COLO668 (cell line): ENCODE measurements at regions not wholly inside any gene's neighbourhood (a gene's known extent, or its start where the extent isn't known, plus 50 kb on each side); places are given as distances from the start of the nearest gene placed in this dataset.

Source experiments
- DNase-seq: peaks from one replicate; lab custom pipeline; 2025; ENCODE audit not compliant: unreplicated experiment; lab: John Stamatoyannopoulos, UW

DNA sequence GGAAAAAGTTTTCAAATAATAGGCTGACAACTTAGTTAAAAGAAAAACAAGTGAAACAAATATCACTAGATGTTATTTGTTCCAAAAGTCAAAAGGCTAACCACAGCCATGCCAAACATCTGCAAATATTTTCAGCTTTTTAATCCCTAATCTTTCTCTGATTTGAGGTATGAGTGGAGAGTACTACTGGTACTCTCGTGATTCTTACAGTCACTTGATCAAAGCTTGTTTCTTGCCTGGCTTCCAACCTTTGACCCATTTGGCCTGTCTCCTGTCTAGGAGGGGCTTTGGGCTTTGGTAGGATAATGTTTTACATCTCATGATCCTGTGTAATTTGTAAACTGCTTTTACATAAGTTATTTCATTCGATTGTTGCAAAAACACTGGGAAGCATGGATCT lies 301.8 kb upstream of the SORL1-AS1 start:
- DNase-seq = no peak

DNA sequence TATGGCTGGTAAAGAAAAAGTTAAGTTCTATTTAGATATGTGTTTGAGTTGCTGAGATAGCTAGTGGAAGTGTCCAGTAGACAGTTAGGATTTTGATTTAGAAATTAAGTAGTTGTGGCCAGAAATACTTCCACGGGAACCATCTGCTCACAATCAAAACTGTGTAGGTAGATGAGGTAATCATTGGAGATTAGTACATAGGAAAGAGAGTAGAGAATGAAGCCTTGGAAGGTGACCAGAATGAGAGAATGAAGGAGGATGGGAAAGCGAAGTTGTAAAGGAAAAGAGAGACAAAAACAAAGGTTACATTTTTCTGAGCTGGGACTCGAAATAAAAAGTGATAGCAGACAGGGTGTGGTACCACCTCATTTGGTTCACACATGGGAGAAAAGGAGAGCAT lies 296.9 kb upstream of the SORL1-AS1 start:
- no peak for DNase-seq

DNA sequence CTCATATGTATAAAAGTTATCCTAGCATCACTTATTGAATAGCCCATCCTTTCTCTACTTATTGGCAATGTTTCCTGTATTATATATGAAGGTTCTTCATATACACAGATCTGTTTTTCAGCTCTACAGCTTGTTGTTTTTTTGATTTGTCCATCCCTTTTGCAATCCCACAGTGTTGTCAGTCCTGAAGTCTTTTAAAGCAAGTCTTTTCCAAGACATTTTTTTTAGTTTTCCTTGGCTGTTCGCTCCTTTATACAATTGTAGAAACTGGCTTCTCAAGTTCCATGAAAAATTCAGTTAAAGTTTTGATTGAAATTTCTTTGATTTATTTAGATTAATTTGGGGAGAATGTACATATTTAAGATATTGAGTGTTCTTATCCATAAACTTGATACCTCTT lies 295.3 kb upstream of the SORL1-AS1 start:
- no peak for DNase-seq

DNA sequence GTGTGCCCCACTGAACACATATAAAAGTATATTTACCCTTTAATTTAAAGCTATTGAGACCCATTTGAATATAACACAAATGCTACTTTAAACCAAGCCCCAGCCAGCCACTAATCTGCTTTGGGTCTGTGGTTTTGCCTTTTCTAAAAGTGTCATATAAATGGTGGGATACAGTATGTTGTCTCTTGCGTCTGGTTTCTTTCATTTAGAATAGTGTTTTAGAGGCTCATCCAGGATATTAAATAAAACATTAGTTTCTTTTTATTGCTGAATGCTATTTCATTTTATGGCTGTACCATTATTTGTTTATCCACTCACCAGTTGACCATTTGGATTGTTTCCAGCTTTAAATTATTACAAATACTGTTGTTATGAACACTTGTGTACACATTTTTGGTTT lies 290.5 kb upstream of the SORL1-AS1 start:
- no peak for DNase-seq

DNA sequence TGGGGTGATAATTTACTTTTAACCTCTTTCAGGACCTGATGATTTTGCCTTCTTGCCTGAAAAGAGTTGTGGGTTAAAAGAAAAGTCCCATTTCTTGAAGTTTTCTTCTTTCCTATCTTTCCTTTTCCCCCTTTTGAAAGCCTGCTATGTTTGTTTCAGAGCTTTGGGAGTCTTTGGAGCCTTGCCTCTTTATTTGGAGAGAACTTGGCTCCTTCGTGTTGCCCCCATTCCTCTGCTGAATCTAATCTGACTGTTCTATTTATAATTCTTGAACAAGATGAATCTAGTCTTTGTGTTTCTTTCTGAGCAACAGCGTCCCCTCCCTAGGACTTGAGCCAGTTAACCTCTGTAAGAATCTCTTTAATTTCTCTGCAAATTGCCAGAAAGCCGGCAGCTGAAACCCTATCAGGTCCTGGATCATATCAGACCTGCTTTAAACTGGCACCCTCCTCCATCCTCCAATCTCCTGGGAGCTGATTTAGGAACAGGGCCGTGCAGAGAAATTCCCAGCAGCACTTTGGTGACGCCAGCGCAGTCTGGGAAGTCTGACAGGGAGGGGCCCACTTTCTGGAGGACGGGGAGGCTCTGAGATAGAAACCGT lies 289.1 kb upstream of the SORL1-AS1 start:
- DNase-seq = no peak

DNA sequence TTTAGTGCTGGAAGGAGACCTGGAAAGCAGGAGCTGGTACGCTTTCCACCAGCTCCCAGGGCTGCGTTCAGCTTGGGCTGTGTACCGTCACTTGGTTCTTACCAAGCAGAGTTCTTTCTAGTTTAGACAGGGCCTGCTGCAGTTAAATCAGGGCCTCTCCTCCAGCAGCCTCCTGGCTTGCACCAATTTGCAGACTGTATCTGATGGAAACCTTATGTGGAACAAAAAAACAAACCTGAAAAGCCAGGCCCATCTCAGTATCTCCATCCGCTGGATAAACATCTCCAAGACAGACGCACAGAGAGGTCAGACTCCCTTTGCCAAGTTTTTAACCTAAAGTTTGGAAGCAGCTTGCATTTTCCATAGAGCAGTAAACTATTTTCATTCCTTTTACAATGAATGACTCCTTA lies 288.6 kb upstream of the SORL1-AS1 start:
- DNase-seq = no peak

DNA sequence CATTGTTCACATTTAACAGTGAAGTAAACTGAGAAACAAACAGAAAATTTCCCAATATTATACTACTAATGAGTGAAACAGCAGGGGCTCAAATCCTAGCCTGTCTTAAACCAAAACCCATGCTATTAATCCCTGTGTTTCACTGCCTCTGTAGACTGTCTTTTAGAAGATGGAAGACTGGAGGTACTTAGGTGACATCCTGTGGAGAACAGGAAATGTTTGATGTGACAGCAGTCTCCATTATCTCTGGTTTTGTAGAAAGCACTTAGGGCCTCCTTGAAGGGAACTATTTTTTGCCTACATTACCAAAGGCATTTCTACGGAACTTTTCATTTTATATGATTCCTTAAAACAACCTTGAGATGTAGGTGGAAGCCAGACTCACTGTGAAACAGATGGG lies 288.1 kb upstream of the SORL1-AS1 start:
- DNase-seq = no peak

DNA sequence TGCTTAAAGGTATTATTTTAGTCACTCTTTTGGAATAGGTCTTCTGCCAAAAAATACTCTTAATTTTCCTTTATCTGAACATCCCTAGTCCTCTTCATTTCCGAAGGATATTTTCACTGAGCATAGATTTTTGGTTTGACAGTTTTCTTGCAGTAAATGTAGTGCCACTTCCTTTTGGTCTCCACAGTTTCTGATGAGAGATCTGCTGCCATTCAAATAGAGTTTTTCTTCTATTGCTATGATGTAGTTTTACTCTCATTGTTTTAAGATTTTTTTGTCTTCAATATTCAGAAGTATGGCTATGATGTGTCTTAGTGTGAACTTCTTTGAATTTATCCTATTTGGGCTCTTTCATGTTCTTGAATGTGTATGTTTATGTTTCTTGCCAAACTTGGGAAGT lies 281.1 kb upstream of the SORL1-AS1 start:
- no peak for DNase-seq

DNA sequence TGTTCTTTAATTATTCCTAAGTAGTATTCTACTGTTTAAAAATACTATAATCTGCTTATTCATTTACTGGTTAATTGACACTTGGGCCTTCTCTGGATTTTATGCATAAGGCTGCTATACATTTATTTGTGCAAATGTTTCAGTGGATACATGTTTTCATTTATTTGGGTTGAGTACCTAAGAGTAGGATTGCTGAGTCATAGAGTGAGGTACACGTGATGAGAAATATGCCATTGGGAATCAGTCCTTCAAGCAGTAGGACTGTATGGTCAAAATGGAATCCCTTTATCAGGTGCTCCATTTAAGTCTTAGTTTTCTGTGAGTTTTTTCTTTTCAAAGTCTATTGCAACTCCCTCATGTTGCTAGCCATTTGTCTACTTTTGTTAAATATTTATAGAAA lies 275.2 kb upstream of the SORL1-AS1 start:
- DNase-seq = no peak

DNA sequence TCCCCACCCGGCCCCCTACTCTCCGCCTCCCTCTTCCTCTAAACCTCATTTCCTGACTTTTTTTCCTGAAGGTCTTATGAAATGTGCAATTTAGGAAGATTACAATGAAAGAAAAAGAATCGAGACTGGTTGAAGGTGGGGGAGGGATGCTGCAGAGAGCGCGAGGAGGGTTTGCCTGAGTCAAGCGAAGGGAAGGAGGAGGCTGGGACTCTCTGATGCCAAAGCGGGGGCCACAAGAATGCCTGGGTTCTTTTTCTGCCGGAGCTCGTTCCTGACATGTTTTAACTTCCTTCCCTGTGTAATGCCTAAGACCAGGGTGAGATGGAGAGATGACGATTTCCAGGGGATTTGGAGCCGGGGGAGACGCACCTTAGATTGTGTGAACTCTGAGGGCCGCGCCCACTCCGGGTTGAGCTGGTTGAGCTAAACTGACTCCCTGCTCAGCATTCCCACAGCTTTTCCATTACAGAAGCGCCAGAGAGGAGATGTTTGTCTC lies 270.5 kb upstream of the SORL1-AS1 start:
- DNase-seq = no peak

DNA sequence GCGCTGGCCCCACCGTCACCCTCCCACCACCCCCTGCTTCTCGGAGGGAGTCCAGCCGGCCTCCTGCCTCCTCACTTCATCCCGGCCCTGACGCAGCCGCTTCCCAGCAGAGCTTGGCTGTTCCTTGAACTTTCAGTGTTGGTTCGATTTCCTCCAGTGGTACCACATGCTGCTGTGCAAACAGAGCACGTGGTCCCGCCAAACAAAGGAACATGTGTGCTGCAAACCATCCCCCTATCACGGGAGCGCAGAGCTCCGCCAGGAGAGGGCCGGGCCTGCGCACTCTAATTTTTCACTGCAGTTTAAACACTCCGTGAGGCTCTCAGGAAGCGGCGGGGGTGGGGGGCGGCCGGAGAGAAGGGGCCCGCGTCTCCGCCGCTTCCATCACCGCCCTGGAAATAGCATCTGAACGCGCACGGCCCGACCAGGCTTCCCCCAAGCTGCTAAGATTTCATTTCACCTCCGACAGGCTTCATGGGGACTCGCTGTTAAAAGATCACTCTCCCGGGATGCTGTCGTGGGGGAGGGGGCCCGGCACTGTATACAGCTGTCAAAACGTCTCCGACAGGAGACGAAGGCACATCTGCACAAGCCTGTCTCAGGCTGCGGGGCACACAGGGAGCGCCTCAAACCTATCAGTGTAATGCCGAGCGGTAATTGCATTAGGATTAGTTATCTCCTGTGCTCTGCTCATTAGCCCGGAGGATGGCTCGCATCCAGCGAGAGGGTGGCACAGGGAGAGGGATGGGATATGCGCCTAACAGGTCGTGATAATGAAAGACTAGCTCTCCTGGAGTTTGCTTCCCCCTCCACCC lies 269.9 kb upstream of the SORL1-AS1 start:
- DNase-seq = peak; percentile 48

DNA sequence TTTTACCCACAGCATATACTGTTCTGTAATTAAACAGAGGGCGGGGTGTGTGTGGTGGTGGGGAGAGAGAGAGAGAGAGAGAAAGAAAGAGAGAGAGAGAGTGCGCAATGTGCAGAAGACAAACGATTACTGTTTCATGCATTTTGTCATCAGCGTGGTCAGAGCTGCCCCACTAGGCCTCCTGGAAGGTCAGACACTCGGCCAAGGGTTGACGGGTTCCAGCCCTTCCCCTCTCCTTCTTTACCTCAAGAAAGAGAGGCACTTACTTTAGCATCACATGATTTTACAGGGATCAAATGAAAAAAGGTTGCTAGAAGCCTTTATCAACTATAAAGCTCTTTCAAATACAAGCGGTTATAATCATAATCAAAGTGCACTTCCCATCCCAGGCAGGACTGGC lies 269.2 kb upstream of the SORL1-AS1 start:
- no peak for DNase-seq

DNA sequence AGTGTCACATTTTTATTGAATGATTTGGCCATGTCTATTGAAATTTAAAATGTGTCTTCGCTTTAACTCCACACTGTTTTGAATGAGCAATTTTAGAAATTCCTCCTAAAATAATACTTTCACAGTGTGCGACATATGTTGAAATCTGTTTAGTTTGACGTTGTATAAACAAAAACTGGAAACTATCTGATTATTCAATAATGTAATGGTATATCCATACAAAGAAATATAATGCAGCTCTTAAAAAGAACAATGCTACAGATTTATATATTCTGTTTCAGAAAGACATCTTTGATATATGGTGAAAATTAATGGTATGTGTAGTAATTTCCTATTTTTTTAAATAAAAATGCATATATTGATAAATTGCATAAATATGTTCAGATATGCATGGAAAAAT lies 268.7 kb upstream of the SORL1-AS1 start:
- DNase-seq = no peak

DNA sequence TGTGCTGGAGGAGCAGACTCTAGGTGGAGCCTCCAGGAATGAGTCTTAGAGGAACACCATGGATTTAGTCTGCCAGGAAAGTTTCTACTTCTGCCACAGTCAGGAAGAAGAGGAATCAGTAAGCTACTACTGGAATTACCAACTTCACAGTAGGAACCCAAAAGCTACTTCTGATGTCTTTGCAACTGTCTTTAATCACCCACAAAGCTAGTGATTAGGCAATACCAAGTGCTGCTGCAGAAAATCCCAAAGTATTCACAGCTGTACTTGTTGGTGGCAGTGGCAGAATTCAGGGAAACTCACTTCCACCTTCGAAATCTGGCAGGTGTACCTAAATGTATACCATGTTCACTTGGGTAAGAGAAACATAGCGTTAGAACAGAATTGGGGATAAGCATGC lies 264.5 kb upstream of the SORL1-AS1 start:
- no peak for DNase-seq

DNA sequence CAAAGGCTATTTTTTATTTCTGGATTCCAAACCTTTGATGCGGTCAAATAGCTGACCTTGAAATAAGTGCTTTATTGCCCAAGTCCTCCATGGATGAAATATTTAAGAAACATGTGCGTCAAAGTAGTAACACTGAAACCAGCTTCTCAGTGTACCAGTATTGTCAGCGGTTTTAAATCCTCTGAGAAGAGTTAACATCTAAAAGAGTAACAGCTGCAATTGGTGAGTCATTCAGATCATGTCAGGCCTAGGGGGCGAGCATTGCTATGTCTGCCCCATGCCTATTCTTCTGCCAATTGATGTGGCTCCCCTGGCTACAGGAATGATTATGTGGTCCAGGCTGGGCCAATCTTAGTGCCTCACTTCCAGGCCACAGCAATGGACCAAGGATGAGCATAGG lies 263.3 kb upstream of the SORL1-AS1 start:
- DNase-seq = no peak

DNA sequence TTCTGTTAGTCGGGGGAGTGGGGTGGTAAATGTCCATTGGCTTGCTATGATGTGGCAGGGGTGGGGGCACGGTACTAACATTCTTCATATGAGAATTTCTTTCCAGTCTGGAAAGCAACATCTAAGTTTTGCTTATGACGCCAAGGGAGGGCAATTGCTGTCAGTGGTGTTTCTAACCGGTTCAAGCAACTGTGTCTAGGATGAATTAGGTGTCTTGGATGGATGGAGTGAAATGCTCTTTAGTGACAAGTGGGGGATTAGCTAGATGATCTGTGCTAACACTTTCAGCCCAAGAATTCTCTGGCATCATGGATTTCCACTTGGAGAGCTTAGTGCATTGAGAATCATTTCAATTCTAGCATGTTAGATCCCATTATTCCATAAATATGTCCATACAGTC lies 262.6 kb upstream of the SORL1-AS1 start:
- DNase-seq = no peak

DNA sequence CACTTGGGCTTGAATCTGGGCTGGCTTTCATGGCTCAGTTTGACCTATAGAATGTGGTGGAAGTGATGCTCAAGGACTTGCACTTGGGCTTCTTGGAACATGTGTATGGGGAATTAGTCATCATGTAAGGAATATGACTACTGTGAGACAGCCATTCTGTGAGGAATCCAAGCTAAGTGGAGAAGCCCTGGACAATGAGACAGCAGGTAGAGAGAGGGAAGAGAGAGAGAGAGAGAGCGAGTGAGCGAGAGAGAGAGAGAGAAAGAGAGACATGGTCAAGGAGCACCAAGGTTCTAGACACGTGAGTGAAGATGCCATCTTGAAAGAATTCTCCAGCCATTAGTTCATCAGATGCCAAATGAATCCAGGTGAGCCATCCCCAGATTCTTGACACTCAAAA lies 261.6 kb upstream of the SORL1-AS1 start:
- DNase-seq = no peak

DNA sequence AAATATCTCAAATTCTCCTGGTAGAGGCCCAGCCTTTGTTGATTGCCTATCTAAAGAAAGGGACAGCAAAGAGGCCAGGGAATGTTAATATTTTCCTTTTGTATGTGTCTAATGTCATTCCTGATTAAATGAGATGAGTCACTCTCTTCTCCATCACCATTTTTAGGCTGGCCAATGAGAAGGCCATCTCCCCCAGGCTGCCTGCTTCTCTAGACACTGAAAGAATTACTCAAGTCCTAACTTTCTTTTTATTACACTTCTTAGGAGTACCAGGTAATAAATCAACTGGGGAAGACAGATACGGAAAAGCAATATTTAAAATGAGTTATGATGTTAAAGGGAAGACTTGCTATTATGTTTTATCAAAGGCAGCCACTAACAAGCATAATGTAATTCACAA lies 259.2 kb upstream of the SORL1-AS1 start:
- no peak for DNase-seq

DNA sequence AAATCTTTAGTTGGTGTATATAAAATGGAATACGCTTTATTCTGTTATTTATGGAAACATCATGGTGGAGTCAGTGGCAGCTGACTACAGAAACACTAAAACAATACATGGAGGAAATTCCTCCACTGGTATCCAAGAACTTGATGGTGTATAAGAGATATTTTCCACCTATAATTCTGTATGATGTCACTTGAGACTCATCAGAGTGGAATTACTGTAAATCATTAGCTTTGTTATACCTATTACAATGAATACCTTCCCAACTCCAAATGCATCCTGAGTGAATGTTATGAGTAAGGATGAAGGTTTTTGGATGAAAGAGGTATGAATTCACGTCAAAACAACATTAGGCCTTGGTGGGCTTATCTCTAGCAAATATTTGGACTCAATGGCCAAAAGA lies 258.5 kb upstream of the SORL1-AS1 start:
- no peak for DNase-seq

DNA sequence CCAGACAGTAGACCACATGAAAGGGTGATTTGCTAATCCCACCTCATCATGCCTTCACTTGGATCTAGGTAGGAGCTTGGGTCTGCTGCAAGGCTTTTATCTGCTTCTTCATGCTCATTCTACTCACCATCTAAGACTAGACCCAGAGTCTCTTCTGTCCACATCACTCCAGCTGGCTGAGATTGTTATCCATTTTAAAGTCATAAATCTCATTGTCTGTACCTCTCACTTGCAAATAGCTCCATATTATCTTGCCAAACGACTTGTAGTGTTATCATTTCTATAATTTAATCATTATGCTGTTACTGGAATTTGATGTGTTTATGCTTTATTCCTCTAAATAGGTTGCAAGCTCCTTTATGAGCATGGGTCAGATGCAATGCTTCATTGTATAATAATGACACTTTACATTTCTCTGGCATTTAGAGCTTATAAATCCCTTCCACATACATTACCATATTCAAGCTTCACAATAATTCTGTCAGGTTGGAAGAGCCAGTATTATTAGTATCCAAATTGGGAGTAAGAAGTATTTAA lies 254.2 kb upstream of the SORL1-AS1 start:
- no peak for DNase-seq

DNA sequence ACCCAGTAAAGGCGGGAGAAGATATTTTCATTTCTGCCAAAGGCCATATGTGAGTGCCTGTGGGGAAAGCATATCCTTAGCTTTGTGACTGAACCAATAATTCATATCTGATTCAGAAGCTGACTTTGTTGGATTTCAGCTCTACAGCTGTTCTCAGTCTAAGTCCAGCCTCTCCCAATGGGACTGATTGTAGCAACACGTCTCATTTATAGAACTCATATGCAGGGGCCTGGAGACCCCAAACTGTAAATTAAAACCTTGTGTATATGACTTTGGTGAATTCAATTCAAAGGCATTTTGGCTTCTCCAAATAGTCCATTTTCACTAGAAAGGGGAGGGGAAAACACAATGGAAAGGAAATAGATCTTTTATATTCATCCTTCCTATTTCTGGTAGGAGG lies 250.4 kb upstream of the SORL1-AS1 start:
- DNase-seq = no peak

DNA sequence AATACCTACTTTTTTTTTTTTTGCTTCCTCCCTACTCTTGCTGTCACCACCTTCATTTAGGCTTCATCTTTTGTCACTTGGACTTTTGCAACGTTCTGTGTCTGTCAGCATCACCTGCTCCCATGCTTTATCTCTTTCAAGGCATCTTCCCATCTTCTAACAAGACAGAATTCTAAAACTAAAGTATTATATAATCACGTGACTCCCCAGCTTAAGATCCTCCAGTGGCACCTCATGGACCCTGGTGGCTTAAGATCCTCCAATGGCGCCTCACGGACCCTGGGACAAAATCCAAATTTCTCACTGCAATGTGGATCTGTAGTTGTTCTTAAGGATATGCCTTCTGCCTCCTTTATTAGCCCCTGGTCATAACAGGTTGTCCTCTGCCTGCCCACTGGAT lies 248.2 kb upstream of the SORL1-AS1 start:
- DNase-seq = no peak

DNA sequence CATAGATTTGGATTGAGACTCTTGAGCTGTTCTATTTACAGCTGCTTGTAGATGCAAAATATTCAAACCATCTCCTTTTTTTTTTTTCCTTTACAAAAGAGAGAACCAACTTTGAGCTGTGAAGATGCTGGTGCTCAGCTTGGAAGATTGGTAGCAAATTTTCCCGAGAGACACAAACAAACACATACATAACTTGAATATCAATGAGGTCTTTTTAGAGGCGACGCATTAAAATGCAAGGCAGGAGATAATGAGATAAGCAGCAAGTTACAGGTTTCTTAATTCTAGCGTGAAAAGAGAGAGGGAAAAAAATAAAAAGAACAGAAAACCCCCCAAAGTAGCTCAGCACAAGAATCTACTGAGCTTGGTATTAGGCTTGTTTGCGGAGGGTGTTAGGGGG lies 247.0 kb upstream of the SORL1-AS1 start:
- DNase-seq = no peak
